ENCODE measurements at regions not wholly inside any gene's neighbourhood (a gene's known extent, or its start where the extent isn't known, plus 50 kb on each side); places are given as distances from the start of the nearest gene placed in this dataset.
"Not testable (repeated sequence)": the region's sequence is repeated elsewhere in the genome, so short reads cannot be mapped to it uniquely, and the experiment has no call there.

DNA sequence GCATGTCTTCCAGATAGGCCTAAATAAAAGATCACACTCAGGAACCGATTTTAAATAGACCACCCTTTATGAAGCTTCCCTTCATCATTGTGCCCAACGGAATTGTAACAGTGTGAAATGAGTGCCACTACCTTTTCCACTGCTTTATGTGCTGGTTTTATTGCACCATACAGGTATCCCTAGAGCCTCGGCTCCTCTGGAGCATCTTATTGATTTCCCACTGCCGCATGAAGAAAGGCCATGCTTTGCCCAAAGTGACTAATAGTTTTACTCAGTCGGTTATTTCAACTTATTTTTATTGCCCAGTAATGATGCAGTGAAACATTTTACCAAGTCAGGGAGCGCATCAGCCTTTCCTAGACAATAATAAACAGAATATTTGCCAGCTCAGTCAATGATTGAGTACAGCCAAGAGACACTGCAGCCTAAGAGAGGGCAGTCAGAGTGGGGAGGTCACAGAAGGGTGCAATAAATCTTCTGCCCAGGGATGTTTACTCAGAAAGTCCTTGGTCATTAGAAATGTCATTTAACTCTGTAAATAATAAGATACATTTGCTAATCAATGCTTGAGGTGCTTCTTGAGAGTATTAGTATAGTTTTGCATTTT, 216.6 kb upstream of the SPATA31A3 start:
- TF ChIP-seq, protein P1, sequence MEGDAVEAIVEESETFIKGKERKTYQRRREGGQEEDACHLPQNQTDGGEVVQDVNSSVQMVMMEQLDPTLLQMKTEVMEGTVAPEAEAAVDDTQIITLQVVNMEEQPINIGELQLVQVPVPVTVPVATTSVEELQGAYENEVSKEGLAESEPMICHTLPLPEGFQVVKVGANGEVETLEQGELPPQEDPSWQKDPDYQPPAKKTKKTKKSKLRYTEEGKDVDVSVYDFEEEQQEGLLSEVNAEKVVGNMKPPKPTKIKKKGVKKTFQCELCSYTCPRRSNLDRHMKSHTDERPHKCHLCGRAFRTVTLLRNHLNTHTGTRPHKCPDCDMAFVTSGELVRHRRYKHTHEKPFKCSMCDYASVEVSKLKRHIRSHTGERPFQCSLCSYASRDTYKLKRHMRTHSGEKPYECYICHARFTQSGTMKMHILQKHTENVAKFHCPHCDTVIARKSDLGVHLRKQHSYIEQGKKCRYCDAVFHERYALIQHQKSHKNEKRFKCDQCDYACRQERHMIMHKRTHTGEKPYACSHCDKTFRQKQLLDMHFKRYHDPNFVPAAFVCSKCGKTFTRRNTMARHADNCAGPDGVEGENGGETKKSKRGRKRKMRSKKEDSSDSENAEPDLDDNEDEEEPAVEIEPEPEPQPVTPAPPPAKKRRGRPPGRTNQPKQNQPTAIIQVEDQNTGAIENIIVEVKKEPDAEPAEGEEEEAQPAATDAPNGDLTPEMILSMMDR (IDR thresholded peaks at IDR 0.05) = not testable (repeated sequence)
- not testable (repeated sequence) for TF ChIP-seq EZH2 (IDR thresholded peaks at IDR 0.05; ENCODE audit: borderline replicate concordance, insufficient read depth, low read depth, low read length, poor library complexity, severe bottlenecking)
